NCI-H1694 (cell line): ENCODE measurements at regions not wholly inside any gene's neighbourhood (a gene's known extent, or its start where the extent isn't known, plus 50 kb on each side); places are given as distances from the start of the nearest gene placed in this dataset.

ENCODE experiments used
- DNase-seq: peaks from one replicate; lab custom pipeline; 2025; lab: John Stamatoyannopoulos, UW

GRCh38 chr16:35862242-35862641, 2402.8 kb downstream of the TP53TG3F start:
- DNase-seq, result no peak

- DNase-seq, result no peak
Observed at GRCh38 chr16:35868630-35869029, 2409.2 kb downstream of the TP53TG3F start.

- no peak for DNase-seq
Observed at GRCh38 chr16:35873472-35873871, 2414.1 kb downstream of the TP53TG3F start.

GRCh38 chr16:35881654-35882053, 2422.2 kb downstream of the TP53TG3F start:
- no peak for DNase-seq

GRCh38 chr16:35906440-35906839, 2447.0 kb downstream of the TP53TG3F start:
- DNase-seq, result no peak

GRCh38 chr16:35908152-35908551, 2448.7 kb downstream of the TP53TG3F start:
- no peak for DNase-seq

- no peak for DNase-seq
Observed at GRCh38 chr16:35908942-35909341, 2449.5 kb downstream of the TP53TG3F start.

GRCh38 chr16:35909351-35909954, 2450.0 kb downstream of the TP53TG3F start:
- no peak for DNase-seq

- DNase-seq, result no peak
Observed at GRCh38 chr16:35910409-35910808, 2451.0 kb downstream of the TP53TG3F start.

GRCh38 chr16:35911899-35912298, 2452.5 kb downstream of the TP53TG3F start:
- no peak for DNase-seq

GRCh38 chr16:35931722-35932121, 2472.3 kb downstream of the TP53TG3F start:
- no peak for DNase-seq
